ENCODE measurements at regions not wholly inside any gene's neighbourhood (a gene's known extent, or its start where the extent isn't known, plus 50 kb on each side); places are given as distances from the start of the nearest gene placed in this dataset.

DNA sequence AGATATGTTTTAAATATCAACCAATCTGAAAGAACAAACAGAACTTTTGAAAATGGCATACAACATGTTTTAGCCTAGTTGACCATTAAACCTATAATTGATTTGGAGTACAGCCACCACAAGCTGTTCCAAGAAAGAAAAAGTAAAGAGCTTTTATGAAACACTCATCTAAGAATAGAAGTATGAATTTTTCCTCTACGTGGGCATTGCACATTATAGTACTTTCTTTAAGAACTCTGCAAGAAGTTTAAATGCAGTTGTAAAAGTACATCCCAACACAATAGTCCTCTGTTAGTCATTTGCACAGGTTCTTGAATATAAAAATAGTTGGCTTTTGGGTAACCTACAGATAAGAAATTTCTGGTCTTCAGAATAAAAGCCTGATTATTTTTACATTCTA, 933.6 kb upstream of the ADGRL3 start:
- H3K27ac ChIP-seq (replicated peaks): no peak overlapping the region
- H3K27me3 ChIP-seq (ENCODE audit: low read depth): no peaks in the 10 kb centered on the region
- peaks cover 20% of the 10 kb centered on the region for H3K9me3 ChIP-seq (replicated peaks)
- no peak overlapping the region for H3K4me3 ChIP-seq
- H3K36me3 ChIP-seq: no peaks in the 10 kb centered on the region
- intact Hi-C loops (cut with micrococcal nuclease): no loop called here
- TF ChIP-seq, protein P1, sequence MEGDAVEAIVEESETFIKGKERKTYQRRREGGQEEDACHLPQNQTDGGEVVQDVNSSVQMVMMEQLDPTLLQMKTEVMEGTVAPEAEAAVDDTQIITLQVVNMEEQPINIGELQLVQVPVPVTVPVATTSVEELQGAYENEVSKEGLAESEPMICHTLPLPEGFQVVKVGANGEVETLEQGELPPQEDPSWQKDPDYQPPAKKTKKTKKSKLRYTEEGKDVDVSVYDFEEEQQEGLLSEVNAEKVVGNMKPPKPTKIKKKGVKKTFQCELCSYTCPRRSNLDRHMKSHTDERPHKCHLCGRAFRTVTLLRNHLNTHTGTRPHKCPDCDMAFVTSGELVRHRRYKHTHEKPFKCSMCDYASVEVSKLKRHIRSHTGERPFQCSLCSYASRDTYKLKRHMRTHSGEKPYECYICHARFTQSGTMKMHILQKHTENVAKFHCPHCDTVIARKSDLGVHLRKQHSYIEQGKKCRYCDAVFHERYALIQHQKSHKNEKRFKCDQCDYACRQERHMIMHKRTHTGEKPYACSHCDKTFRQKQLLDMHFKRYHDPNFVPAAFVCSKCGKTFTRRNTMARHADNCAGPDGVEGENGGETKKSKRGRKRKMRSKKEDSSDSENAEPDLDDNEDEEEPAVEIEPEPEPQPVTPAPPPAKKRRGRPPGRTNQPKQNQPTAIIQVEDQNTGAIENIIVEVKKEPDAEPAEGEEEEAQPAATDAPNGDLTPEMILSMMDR (IDR thresholded peaks at IDR 0.05; ENCODE audit: borderline replicate concordance): no peak
- H3K4me1 ChIP-seq: no peaks in the 10 kb centered on the region
- DNase-seq: no peak

DNA sequence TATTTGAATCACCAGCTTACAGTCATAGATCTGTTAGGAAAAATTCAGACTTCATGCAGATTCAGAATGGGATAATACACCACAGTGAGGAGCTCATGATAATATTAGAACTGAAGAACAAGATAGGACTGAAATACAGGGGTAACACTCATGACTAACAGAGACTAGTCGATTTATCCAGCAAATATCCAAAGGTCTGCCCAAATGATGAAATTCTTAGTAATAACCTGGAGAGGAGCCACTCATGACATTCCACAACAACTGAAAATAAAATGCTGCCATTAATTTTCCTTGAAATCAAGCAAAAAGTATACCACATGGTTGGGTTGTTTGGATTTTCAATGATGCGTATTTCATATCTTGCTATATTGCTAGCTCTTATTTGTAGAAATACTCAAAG, 903.7 kb upstream of the ADGRL3 start:
- DNase-seq: no peak
- H3K27ac ChIP-seq (replicated peaks): no peak overlapping the region
- no peaks in the 10 kb centered on the region for H3K4me1 ChIP-seq
- intact Hi-C loops (cut with micrococcal nuclease): no loop called here
- H3K4me3 ChIP-seq: no peak overlapping the region
- H3K9me3 ChIP-seq (replicated peaks): peaks cover 3% of the 10 kb centered on the region
- TF ChIP-seq, protein P1 (IDR thresholded peaks at IDR 0.05; ENCODE audit: borderline replicate concordance): no peak
- no peaks in the 10 kb centered on the region for H3K36me3 ChIP-seq
- no peaks in the 10 kb centered on the region for H3K27me3 ChIP-seq (ENCODE audit: low read depth)

DNA sequence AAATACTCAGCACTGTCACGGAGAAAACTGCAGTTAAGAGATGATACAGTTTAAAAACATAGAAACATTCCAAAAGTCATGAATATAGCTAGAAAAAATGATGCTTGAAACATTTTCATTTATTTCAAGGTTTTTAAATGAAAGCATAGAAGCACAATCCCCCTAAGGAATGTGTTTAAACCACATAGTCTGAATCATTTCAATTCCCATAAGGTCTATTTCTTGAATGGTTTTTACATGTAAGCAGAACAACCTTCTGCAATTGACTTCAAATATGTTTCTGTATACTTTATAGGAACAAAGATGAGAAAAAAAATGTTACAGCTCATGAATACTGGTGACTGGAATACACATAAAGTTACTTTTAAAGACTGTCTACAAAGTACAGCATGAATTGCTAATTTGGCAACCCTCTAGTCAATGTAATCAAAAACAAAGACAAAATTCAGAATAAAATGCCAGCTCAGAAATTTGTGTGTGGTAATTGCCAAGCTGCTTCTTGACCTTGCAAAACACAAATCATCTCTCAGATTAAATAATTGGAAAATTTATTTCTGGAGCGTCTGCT, 886.4 kb upstream of the ADGRL3 start:
- Histone ChIP-seq H3K27ac (replicated peaks) (no peak overlapping the region), H3K36me3 (no peaks in the 10 kb centered on the region), H3K4me3 (no peak overlapping the region), H3K27me3 (ENCODE audit: low read depth) (no peaks in the 10 kb centered on the region), H3K9me3 (replicated peaks) (peaks cover 13% of the 10 kb centered on the region), H3K4me1 (no peaks in the 10 kb centered on the region)
- no peak for DNase-seq
- TF ChIP-seq, protein P1 (IDR thresholded peaks at IDR 0.05; ENCODE audit: borderline replicate concordance): no peak
- intact Hi-C loops (cut with micrococcal nuclease): no loop called here

DNA sequence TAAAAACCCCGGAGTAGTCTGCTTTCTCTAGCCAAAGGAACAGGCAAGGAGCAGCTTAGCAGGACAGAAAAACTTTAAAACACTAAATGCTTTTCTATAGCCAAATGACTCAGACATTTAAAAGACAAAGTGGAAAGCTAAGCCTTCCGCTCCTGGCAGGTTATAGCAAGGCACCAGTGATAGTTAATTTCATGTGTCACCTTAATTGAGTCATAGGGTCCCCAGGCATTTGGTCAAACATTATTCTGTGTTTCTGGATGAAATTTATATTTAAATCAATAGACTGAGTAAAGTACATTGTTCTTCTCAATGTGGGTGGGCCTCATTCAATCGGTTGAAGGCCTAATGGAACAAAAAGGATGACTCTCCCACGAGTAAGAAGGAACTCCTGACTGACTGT, 885.7 kb upstream of the ADGRL3 start:
- DNase-seq: no peak
- no peak overlapping the region for H3K27ac ChIP-seq (replicated peaks)
- TF ChIP-seq, protein P1 (IDR thresholded peaks at IDR 0.05; ENCODE audit: borderline replicate concordance): no peak
- no peaks in the 10 kb centered on the region for H3K4me1 ChIP-seq
- no peaks in the 10 kb centered on the region for H3K36me3 ChIP-seq
- intact Hi-C loops (cut with micrococcal nuclease): no loop called here
- H3K27me3 ChIP-seq (ENCODE audit: low read depth): no peaks in the 10 kb centered on the region
- H3K4me3 ChIP-seq: no peak overlapping the region
- H3K9me3 ChIP-seq (replicated peaks): peaks cover 13% of the 10 kb centered on the region

DNA sequence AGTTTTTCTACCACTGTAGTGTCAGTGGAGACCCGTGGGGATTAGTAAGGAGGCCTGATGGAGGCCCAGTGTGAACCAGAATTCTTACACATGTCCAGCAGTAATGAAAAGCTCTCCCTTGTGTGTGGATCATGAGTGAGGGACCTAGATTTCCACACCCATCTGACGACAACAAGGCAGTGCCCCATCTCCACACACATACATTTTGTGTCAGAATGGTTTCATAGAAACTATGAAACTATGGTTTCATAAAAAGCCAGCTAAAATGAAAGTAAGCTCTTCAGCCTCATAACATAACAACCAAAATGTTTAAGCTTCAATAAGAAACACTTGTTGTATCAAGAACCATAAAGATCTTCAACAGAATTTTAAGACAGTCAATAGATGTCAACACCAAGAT, 884.5 kb upstream of the ADGRL3 start:
- DNase-seq: no peak
- Histone ChIP-seq H3K36me3 (no peaks in the 10 kb centered on the region), H3K9me3 (replicated peaks) (peaks cover 13% of the 10 kb centered on the region), H3K27me3 (ENCODE audit: low read depth) (no peaks in the 10 kb centered on the region), H3K4me3 (no peak overlapping the region), H3K4me1 (no peaks in the 10 kb centered on the region), H3K27ac (replicated peaks) (no peak overlapping the region)
- intact Hi-C loops (cut with micrococcal nuclease): no loop called here
- TF ChIP-seq, protein P1 (IDR thresholded peaks at IDR 0.05; ENCODE audit: borderline replicate concordance): no peak

Measured in left ventricle myocardium inferior (tissue), 1 donor.